DND-41 (cell line): ENCODE measurements at regions not wholly inside any gene's neighbourhood (a gene's known extent, or its start where the extent isn't known, plus 50 kb on each side); places are given as distances from the start of the nearest gene placed in this dataset.

Source experiments
- CTCF ChIP-seq: IDR thresholded peaks from 2 replicates; pipeline ENCODE4 v1.5.1; 2012; ENCODE audit warnings: borderline replicate concordance, low read length, moderate library complexity, mild to moderate bottlenecking; ENCODE audit not compliant: poor library complexity, severe bottlenecking; ENCODE audit errors: extremely low read depth
- EZH2 ChIP-seq: IDR thresholded peaks from 3 replicates; pipeline ENCODE4 v1.6.1; 2012; ENCODE audit warnings: borderline replicate concordance, low read depth, mild to moderate bottlenecking, moderate library complexity, low read length, inconsistent platforms; ENCODE audit not compliant: severe bottlenecking

GRCh38 chr5:16995372-16995771 is 59.3 kb upstream of the MYO10 start:
- no peak for TF ChIP-seq CTCF
- TF ChIP-seq EZH2, result no peak
